Cardiac muscle cell (in vitro differentiated cells and primary cell): ENCODE measurements at regions not wholly inside any gene's neighbourhood (a gene's known extent, or its start where the extent isn't known, plus 50 kb on each side); places are given as distances from the start of the nearest gene placed in this dataset.
"Not testable (repeated sequence)": the region's sequence is repeated elsewhere in the genome, so short reads cannot be mapped to it uniquely, and the experiment has no call there.

ENCODE experiments used
- DNase-seq, 2 donors: peaks; one replicate each; pipeline versions ENCODE4 v3.0.0 to v3.0.0-alpha.2; 2010 to 2017; ENCODE audit warnings: low read depth in 1 of 2, low spot score in 1 of 2
- H3K27ac ChIP-seq: fragments of 200-600 bp; sonication (generic); 2 replicates; pipeline ENCODE4 v1.5.1; 2016
- H3K27me3 ChIP-seq: fragments of 200-600 bp; sonication (generic); 2 replicates; pipeline ENCODE4 v1.6.0; 2016; ENCODE audit warnings: control low read depth
- H3K36me3 ChIP-seq: fragments of 200-600 bp; sonication (generic); 2 replicates; pipeline ENCODE4 v1.5.1; 2016; ENCODE audit warnings: control low read depth
- H3K4me1 ChIP-seq: fragments of 200-600 bp; sonication (generic); 2 replicates; pipeline ENCODE4 v1.8.1; 2017; ENCODE audit warnings: low read depth, mild to moderate bottlenecking, mixed run types
- H3K4me3 ChIP-seq: fragments of 200-600 bp; sonication (generic); 2 replicates; pipeline ENCODE4 v1.5.1; 2016; ENCODE audit warnings: mild to moderate bottlenecking
- H3K9me3 ChIP-seq: fragments of 200-600 bp; sonication (generic); 2 replicates; pipeline ENCODE4 v1.5.1; 2017; ENCODE audit warnings: low read depth, mild to moderate bottlenecking, control low read depth
- TF ChIP-seq, protein P1 (sequence below): IDR thresholded peaks from 2 replicates; pipeline ENCODE4 v1.5.1; 2012; ENCODE audit warnings: low read depth, mild to moderate bottlenecking, low read length

- Histone ChIP-seq H3K4me1 (peaks cover 4% of the 10 kb centered on the region), H3K9me3 (no peaks in the 10 kb centered on the region), H3K27me3 (no peaks in the 10 kb centered on the region), H3K27ac (no peak overlapping the region), H3K4me3 (no peak overlapping the region), H3K36me3 (no peaks in the 10 kb centered on the region)
- peak in 1 of 2 donors; percentile 27 for DNase-seq
- TF ChIP-seq, protein P1, sequence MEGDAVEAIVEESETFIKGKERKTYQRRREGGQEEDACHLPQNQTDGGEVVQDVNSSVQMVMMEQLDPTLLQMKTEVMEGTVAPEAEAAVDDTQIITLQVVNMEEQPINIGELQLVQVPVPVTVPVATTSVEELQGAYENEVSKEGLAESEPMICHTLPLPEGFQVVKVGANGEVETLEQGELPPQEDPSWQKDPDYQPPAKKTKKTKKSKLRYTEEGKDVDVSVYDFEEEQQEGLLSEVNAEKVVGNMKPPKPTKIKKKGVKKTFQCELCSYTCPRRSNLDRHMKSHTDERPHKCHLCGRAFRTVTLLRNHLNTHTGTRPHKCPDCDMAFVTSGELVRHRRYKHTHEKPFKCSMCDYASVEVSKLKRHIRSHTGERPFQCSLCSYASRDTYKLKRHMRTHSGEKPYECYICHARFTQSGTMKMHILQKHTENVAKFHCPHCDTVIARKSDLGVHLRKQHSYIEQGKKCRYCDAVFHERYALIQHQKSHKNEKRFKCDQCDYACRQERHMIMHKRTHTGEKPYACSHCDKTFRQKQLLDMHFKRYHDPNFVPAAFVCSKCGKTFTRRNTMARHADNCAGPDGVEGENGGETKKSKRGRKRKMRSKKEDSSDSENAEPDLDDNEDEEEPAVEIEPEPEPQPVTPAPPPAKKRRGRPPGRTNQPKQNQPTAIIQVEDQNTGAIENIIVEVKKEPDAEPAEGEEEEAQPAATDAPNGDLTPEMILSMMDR, result no peak
Observed at GRCh38 chr5:124527220-124527991, 219.0 kb downstream of the ZNF608 start.

GRCh38 chr5:124526079-124526478 lies 220.4 kb downstream of the ZNF608 start:
- H3K27me3 ChIP-seq, H3K27ac ChIP-seq, H3K4me3 ChIP-seq, H3K36me3 ChIP-seq, H3K4me1 ChIP-seq, DNase-seq, H3K9me3 ChIP-seq: not testable (repeated sequence)

DNA sequence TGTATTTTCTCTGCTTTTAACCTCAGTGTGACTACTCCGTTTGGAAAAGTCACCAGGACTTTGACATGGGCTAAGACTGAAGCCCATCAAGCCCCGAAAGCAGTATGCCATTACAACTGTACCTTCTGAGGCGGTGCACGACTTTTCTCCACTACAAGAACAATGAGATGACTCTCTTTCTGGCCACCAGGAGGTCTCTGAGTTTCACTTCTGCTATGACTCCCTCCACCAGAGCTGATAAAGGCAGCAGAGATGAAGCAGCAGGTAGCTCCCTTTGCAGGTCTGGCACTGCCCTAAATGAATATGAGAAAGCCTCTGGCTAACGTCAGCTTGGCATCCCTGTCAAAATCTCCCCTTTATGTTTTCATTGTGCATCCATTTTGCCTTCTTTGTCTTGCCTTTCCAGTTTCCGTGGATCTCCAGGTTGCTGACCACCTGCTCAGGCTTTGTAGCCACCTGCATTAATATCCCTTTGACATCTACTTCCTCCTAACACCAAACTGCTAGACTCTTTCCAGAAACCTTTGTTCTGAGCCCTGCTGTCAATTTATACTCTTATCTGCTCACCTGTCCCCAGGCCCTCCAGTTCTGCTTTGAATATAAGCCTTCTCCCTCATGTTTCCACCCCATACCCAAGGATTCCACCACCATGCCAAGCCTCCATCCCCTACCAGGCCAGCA lies 221.7 kb downstream of the ZNF608 start:
- TF ChIP-seq, protein P1, result no peak
- Histone ChIP-seq H3K27ac (no peak overlapping the region), H3K4me3 (no peak overlapping the region), H3K4me1 (peaks cover 9% of the 10 kb centered on the region), H3K36me3 (no peaks in the 10 kb centered on the region), H3K9me3 (no peaks in the 10 kb centered on the region), H3K27me3 (no peaks in the 10 kb centered on the region)
- no peak for DNase-seq

- TF ChIP-seq, protein P1, result no peak
- Histone ChIP-seq H3K27ac (no peak overlapping the region), H3K4me1 (peaks cover 17% of the 10 kb centered on the region), H3K9me3 (no peaks in the 10 kb centered on the region), H3K27me3 (no peaks in the 10 kb centered on the region), H3K4me3 (no peak overlapping the region), H3K36me3 (no peaks in the 10 kb centered on the region)
- DNase-seq, result no peak
Observed at GRCh38 chr5:124523897-124524296, 222.5 kb downstream of the ZNF608 start.

- Histone ChIP-seq H3K4me3 (no peak overlapping the region), H3K36me3 (no peaks in the 10 kb centered on the region), H3K4me1 (peaks cover 19% of the 10 kb centered on the region), H3K27me3 (no peaks in the 10 kb centered on the region), H3K9me3 (no peaks in the 10 kb centered on the region), H3K27ac (no peak overlapping the region)
- no peak for DNase-seq
- TF ChIP-seq, protein P1, result no peak
Observed at GRCh38 chr5:124522992-124523391, 223.4 kb downstream of the ZNF608 start.

GRCh38 chr5:124521461-124522230 lies 224.8 kb downstream of the ZNF608 start:
- peaks cover 19% of the 10 kb centered on the region for H3K4me1 ChIP-seq
- TF ChIP-seq, protein P1, result no peak
- H3K36me3 ChIP-seq, result no peaks in the 10 kb centered on the region
- DNase-seq, result no peak
- H3K9me3 ChIP-seq, result no peaks in the 10 kb centered on the region
- no peaks in the 10 kb centered on the region for H3K27me3 ChIP-seq
- no peak overlapping the region for H3K27ac ChIP-seq
- no peak overlapping the region for H3K4me3 ChIP-seq
